ENCODE measurements at regions not wholly inside any gene's neighbourhood (a gene's known extent, or its start where the extent isn't known, plus 50 kb on each side); places are given as distances from the start of the nearest gene placed in this dataset.
A peak's percentile ranks its signal among the peaks of the same experiment; 100 is the strongest.

DNA sequence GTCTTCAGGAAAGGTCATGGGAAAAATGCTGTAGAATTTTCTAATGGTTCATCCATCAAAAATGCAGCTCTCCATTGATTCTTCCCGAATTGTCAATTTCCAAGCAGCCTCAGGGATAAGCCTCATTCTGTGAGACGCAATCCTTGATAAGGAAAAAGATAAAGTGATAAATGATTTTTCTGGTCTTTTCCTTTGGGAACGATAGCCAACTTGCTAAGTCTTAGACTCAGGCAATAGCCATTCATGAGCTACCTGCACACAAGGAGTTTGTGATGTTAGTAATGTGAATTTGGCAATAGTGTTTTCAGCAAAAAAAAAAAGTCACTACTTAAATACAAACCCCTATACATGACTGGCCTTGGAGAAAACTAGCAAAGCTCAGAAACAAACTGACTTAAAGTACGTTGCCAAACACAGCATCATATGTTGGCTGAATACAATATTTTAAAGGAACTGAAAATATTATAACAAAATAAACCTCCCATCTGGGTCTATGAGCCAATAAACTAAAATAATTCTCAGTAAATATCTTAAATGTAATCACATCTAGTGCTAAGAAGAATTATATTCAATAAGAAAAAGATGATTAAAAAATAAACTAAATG, 75.5 kb downstream of the KLF6 start:
- TF ChIP-seq, protein P1, sequence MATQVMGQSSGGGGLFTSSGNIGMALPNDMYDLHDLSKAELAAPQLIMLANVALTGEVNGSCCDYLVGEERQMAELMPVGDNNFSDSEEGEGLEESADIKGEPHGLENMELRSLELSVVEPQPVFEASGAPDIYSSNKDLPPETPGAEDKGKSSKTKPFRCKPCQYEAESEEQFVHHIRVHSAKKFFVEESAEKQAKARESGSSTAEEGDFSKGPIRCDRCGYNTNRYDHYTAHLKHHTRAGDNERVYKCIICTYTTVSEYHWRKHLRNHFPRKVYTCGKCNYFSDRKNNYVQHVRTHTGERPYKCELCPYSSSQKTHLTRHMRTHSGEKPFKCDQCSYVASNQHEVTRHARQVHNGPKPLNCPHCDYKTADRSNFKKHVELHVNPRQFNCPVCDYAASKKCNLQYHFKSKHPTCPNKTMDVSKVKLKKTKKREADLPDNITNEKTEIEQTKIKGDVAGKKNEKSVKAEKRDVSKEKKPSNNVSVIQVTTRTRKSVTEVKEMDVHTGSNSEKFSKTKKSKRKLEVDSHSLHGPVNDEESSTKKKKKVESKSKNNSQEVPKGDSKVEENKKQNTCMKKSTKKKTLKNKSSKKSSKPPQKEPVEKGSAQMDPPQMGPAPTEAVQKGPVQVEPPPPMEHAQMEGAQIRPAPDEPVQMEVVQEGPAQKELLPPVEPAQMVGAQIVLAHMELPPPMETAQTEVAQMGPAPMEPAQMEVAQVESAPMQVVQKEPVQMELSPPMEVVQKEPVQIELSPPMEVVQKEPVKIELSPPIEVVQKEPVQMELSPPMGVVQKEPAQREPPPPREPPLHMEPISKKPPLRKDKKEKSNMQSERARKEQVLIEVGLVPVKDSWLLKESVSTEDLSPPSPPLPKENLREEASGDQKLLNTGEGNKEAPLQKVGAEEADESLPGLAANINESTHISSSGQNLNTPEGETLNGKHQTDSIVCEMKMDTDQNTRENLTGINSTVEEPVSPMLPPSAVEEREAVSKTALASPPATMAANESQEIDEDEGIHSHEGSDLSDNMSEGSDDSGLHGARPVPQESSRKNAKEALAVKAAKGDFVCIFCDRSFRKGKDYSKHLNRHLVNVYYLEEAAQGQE (IDR thresholded peaks at IDR 0.05; ENCODE audit: insufficient read depth in 1 of 2, low read depth in 2 of 2, low read length in 2 of 2): no peak
- TF ChIP-seq TAF1 (IDR thresholded peaks at IDR 0.05; ENCODE audit: borderline replicate concordance, insufficient read depth, low read length) (no peak), POLR2AphosphoS5 (IDR thresholded peaks at IDR 0.05; ENCODE audit: low read depth, low read length) (no peak), FOXP2 (optimal IDR thresholded peaks at IDR 0.05; ENCODE audit: borderline replicate concordance, extremely low read depth, extremely low read length, insufficient read depth) (no peak), SIN3A (IDR thresholded peaks at IDR 0.05; ENCODE audit: borderline replicate concordance, insufficient read depth, low read length) (no peak)

DNA sequence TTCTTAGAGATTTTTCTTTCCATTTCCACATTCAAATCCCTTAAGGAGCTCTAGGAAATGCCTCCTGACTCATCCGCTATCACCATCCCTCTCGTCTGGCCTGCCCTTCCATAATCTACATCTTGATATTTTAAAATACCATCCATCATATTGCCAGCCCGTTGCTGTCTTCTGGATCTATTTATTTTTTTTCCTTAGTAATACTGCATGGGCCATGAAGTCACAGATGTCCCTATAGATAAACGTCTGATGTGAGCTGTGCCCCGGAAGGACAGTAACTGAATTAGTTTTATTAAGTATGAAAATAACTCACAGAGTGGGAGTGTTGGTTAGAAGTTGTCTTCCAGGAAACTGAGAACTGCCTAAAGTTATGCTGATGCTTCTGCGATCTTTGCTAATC, 76.2 kb downstream of the KLF6 start:
- TF ChIP-seq SIN3A (IDR thresholded peaks at IDR 0.05; ENCODE audit: borderline replicate concordance, insufficient read depth, low read length): peak; percentile 82; the same call in 1 of the 2 replicates
- TF ChIP-seq FOXP2 (optimal IDR thresholded peaks at IDR 0.05; ENCODE audit: borderline replicate concordance, extremely low read depth, extremely low read length, insufficient read depth): no peak
- peak; percentile 24; the same call in 1 of the 2 replicates for TF ChIP-seq POLR2AphosphoS5 (IDR thresholded peaks at IDR 0.05; ENCODE audit: low read depth, low read length)
- no peak for TF ChIP-seq TAF1 (IDR thresholded peaks at IDR 0.05; ENCODE audit: borderline replicate concordance, insufficient read depth, low read length)
- TF ChIP-seq, protein P1 (IDR thresholded peaks at IDR 0.05; ENCODE audit: insufficient read depth in 1 of 2, low read depth in 2 of 2, low read length in 2 of 2): 0 out of 4 replicates have a peak, but pooled peaks of 1 of the 2 experiments have one; percentile 38

DNA sequence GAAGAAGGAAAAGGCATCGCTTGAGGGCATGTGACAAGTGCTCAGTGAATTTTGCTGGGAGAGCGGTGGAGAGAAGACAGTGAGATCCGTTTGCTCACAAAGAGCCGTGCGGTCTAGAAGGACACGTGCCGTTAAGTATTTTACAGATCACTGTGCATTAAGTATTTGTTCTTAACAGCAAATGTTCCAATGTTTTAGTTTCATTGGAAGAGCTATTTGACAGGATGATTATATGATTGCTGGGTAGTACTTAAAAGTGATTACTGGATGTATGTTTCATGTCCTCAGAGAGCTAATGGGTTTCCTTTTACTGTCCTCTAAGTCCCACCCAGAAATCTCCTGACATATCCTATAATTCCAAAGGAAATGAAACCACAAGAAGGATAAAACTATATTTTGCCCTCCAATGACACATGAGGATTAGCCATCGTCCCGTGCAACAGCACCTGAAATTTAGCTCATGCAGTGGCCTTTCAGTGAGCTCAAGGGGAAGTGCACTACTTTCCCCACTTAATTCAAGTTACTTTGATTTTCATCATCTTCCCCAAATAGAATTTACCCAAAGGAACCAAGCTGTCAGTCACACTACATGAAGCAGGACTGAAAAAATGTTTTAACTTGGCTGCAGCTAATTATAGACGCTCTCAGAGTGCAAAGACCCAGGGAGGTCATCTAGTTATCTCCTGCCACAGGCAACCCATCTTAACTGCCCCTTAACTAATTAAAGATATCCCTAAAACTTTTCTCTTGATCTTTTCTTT, 80.3 kb downstream of the KLF6 start:
- TF ChIP-seq TAF1 (IDR thresholded peaks at IDR 0.05; ENCODE audit: borderline replicate concordance, insufficient read depth, low read length): no peak
- TF ChIP-seq, protein P1 (IDR thresholded peaks at IDR 0.05; ENCODE audit: insufficient read depth in 1 of 2, low read depth in 2 of 2, low read length in 2 of 2): no peak
- no peak for TF ChIP-seq SIN3A (IDR thresholded peaks at IDR 0.05; ENCODE audit: borderline replicate concordance, insufficient read depth, low read length)
- TF ChIP-seq POLR2AphosphoS5 (IDR thresholded peaks at IDR 0.05; ENCODE audit: low read depth, low read length): no peak
- TF ChIP-seq FOXP2 (optimal IDR thresholded peaks at IDR 0.05; ENCODE audit: borderline replicate concordance, extremely low read depth, extremely low read length, insufficient read depth): no peak

DNA sequence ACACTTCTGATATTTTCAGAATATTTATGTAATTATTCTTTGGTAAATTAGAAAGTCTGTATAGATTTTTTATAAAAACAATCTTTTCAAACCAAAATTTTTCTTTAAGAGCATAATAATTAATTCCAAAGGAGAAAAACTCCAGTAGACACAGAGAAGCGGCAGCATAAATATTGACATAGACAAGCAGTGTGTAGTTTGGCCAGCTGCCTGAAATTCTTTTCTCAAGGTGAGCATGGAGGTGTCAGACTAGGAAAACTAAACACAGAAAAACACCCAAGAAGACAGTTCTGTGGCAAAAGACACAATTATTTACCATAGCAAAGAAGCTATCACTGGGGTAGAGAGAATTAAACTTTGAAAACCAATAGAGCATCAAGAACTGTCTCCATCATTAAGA, 82.4 kb downstream of the KLF6 start:
- TF ChIP-seq FOXP2 (optimal IDR thresholded peaks at IDR 0.05; ENCODE audit: borderline replicate concordance, extremely low read depth, extremely low read length, insufficient read depth) (no peak), TAF1 (IDR thresholded peaks at IDR 0.05; ENCODE audit: borderline replicate concordance, insufficient read depth, low read length) (no peak), SIN3A (IDR thresholded peaks at IDR 0.05; ENCODE audit: borderline replicate concordance, insufficient read depth, low read length) (no peak), POLR2AphosphoS5 (IDR thresholded peaks at IDR 0.05; ENCODE audit: low read depth, low read length) (no peak)
- TF ChIP-seq, protein P1 (IDR thresholded peaks at IDR 0.05; ENCODE audit: insufficient read depth in 1 of 2, low read depth in 2 of 2, low read length in 2 of 2): no peak
